SJSA1 (cell line): ENCODE measurements at regions not wholly inside any gene's neighbourhood (a gene's known extent, or its start where the extent isn't known, plus 50 kb on each side); places are given as distances from the start of the nearest gene placed in this dataset.
"Not testable (repeated sequence)": the region's sequence is repeated elsewhere in the genome, so short reads cannot be mapped to it uniquely, and the experiment has no call there.

Experiments
- DNase-seq, 2 experiments: peaks; one replicate each; pipeline ENCODE4 v3.0.0-alpha.2; 2015 to 2020; ENCODE audit warnings: low spot score in 2 of 2, low read depth in 1 of 2
- H3K27ac ChIP-seq: fragments of 250-450 bp; sonication (Bioruptor Pico); 2 replicates; pipeline ENCODE4 v1.5.1; 2020; ENCODE audit warnings: mild to moderate bottlenecking, moderate library complexity
- H3K27me3 ChIP-seq: fragments of 250-450 bp; sonication (Bioruptor Pico); replicated peaks from 2 replicates; pipeline ENCODE4 v1.5.1; 2020; ENCODE audit warnings: mild to moderate bottlenecking, moderate library complexity
- H3K36me3 ChIP-seq: fragments of 250-450 bp; sonication (Bioruptor Pico); 2 replicates; pipeline ENCODE4 v1.5.1; 2020; ENCODE audit warnings: mild to moderate bottlenecking
- H3K4me1 ChIP-seq: fragments of 250-450 bp; sonication (Bioruptor Pico); replicated peaks from 2 replicates; pipeline ENCODE4 v1.6.1; 2021; ENCODE audit warnings: mild to moderate bottlenecking
- H3K4me3 ChIP-seq: fragments of 250-450 bp; sonication (Bioruptor Pico); 2 replicates; pipeline ENCODE4 v1.5.1; 2020; ENCODE audit warnings: mild to moderate bottlenecking
- H3K9me3 ChIP-seq: fragments of 250-450 bp; sonication (Bioruptor Pico); replicated peaks from 2 replicates; pipeline ENCODE4 v1.5.1; 2020; ENCODE audit warnings: mild to moderate bottlenecking

GRCh38 chr10:22837351-22837750 is 90.5 kb upstream of the ARMC3 start:
- peaks cover 10% of the 10 kb centered on the region for H3K4me1 ChIP-seq
- no peaks in the 10 kb centered on the region for H3K27me3 ChIP-seq
- no peak overlapping the region for H3K27ac ChIP-seq
- no peaks in the 10 kb centered on the region for H3K9me3 ChIP-seq
- no peaks in the 10 kb centered on the region for H3K36me3 ChIP-seq
- no peak overlapping the region for H3K4me3 ChIP-seq
- DNase-seq: no peak

- no peaks in the 10 kb centered on the region for H3K27me3 ChIP-seq
- H3K27ac ChIP-seq: no peak overlapping the region
- no peak for DNase-seq
- no peaks in the 10 kb centered on the region for H3K9me3 ChIP-seq
- no peak overlapping the region for H3K4me3 ChIP-seq
- H3K36me3 ChIP-seq: no peaks in the 10 kb centered on the region
- peaks cover 10% of the 10 kb centered on the region for H3K4me1 ChIP-seq
Observed at GRCh38 chr10:22834471-22834870, 93.4 kb upstream of the ARMC3 start.

- Histone ChIP-seq H3K9me3 (no peaks in the 10 kb centered on the region), H3K27ac (no peak overlapping the region), H3K4me3 (no peak overlapping the region), H3K27me3 (no peaks in the 10 kb centered on the region), H3K36me3 (no peaks in the 10 kb centered on the region), H3K4me1 (peaks cover 10% of the 10 kb centered on the region)
- no peak for DNase-seq
Observed at GRCh38 chr10:22833781-22834180, 94.1 kb upstream of the ARMC3 start.

DNA sequence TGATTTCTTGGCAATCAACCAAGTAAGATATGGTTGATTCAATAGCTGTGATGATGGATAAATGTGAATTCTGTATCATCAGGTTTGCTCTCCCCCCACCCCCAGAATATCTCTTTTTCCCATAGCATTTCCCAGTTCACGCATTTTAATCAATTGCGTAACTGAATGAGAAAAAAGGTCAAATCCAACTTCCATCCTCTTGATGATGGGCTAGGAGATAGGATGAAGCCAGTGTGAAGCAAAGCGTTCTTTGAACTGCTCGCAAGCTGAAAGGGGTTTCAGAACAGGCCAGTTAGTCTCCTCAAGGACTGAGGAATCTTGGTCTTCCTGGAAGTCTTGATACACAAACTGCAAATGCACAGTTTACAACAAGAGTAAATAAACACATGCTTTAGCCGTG is 94.5 kb upstream of the ARMC3 start:
- Histone ChIP-seq H3K36me3 (no peaks in the 10 kb centered on the region), H3K9me3 (no peaks in the 10 kb centered on the region), H3K27ac (no peak overlapping the region), H3K27me3 (no peaks in the 10 kb centered on the region), H3K4me3 (no peak overlapping the region), H3K4me1 (peaks cover 10% of the 10 kb centered on the region)
- DNase-seq: no peak

DNA sequence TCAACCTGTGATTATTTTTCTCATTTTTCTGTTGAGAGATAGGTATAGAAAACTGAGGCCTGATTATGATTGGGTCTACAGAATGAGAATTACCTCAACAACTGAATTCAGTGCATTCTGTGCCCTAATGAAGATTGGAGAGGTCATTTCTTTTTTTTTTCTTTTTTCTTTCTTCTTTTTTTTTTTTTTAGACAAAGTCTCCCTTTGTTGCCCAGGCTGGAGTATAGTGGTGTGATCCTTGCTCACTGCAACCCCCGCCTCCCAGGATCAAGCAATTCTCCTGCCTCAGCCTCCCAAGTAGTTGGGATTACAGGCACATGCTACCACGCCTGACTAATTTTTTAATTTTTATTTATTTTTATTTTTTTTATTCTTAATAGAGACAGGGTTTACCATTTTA is 95.0 kb upstream of the ARMC3 start:
- no peaks in the 10 kb centered on the region for H3K36me3 ChIP-seq
- H3K4me1 ChIP-seq: peaks cover 10% of the 10 kb centered on the region
- H3K9me3 ChIP-seq: no peaks in the 10 kb centered on the region
- H3K27ac ChIP-seq: no peak overlapping the region
- no peaks in the 10 kb centered on the region for H3K27me3 ChIP-seq
- DNase-seq: no peak
- H3K4me3 ChIP-seq: no peak overlapping the region

DNA sequence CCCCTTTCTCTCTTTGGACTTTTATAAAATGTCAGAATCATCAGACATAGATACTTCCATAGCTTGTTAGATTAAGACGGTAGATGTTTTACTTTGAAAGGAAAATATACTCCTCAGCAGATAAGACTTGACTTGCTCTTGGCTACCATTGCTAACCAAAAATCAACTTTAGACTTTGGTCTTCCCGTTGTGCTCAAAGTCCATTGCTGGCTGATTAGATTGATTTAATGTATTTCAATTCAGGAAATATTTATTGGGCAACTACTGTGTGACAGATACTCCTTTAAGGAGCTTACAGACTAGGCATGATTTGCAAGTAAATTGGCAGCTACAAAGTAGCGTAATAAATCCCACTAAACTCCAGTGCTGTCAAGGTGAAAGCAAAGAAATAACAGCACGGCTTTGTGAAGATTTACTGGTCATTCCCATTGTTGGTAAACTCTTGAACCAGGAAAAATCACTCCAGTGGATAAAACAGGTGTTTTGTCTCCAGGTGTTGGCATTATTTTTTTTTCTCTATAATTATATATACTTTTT is 95.7 kb upstream of the ARMC3 start:
- DNase-seq: no peak
- no peak overlapping the region for H3K4me3 ChIP-seq
- H3K4me1 ChIP-seq: peaks cover 10% of the 10 kb centered on the region
- H3K27ac ChIP-seq: no peak overlapping the region
- H3K27me3 ChIP-seq: no peaks in the 10 kb centered on the region
- no peaks in the 10 kb centered on the region for H3K9me3 ChIP-seq
- no peaks in the 10 kb centered on the region for H3K36me3 ChIP-seq

DNA sequence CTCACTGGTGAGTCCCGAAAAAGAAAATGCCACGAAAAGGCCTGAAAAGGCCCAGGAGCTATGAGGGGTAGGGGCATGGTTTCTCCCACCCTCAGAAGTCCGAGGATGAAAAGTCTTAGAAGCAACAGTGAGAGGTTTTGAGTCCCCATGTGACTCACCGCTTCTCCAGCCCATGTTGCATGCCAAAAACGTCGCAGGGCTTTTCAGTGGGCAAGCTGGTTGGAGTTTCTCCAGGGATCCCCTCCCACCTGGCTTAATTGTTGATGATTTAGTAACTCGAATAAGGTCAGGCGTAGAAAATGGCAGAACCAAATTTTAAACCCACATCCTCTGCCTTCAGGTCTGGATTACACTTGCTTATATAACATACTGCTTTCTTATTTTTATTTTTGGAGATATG is 96.3 kb upstream of the ARMC3 start:
- no peak for DNase-seq
- no peaks in the 10 kb centered on the region for H3K9me3 ChIP-seq
- peaks cover 10% of the 10 kb centered on the region for H3K4me1 ChIP-seq
- no peaks in the 10 kb centered on the region for H3K27me3 ChIP-seq
- H3K27ac ChIP-seq: no peak overlapping the region
- H3K36me3 ChIP-seq: no peaks in the 10 kb centered on the region
- no peak overlapping the region for H3K4me3 ChIP-seq

DNA sequence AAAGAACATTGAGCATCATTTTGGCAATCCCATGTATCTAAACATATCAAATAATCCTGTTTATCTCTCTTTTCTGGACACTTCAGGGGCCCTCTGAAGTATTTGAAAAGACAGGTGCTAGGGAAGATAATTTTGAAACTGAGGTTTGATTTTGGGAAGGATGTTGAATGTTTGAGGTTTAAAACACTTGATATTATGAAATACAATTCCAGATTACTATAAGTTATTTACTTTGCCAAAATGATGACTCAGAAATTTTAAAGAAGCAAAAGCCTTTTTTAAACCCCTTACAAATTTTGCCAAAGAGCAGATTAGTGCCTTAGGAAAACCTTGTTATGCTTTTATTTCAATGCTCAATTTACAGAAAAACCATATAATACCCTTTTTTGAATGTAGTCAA is 99.1 kb upstream of the ARMC3 start:
- not testable (repeated sequence) for DNase-seq, H3K27ac ChIP-seq, H3K4me3 ChIP-seq, H3K36me3 ChIP-seq, H3K9me3 ChIP-seq, H3K27me3 ChIP-seq
- peaks cover 30% of the 10 kb centered on the region for H3K4me1 ChIP-seq

DNA sequence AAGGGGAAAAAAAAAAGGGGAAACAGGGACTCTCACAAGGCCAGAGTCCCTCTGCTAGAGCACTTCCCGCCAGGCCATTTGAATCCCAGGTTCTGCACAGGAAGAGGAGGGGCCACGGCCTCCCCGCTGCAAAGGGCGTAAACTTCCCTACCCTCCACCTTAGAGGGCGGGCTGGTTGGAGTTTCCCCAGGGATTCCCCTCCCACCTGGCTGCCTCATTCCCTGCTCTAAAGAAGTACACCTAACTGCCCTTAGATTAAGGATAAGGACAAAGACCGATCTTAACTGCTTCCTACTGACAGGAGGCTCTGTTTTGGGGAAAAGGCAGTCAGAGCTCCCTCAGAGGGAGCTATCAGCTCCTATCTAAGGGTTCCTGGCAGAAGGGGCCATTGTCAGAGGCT is 102.0 kb upstream of the ARMC3 start:
- H3K36me3 ChIP-seq: no peaks in the 10 kb centered on the region
- H3K9me3 ChIP-seq: no peaks in the 10 kb centered on the region
- no peaks in the 10 kb centered on the region for H3K27me3 ChIP-seq
- peaks cover 51% of the 10 kb centered on the region for H3K4me1 ChIP-seq
- DNase-seq: no peak
- no peak overlapping the region for H3K4me3 ChIP-seq
- peak overlapping the region; percentile 44; the same call in 1 of the 2 replicates for H3K27ac ChIP-seq

DNA sequence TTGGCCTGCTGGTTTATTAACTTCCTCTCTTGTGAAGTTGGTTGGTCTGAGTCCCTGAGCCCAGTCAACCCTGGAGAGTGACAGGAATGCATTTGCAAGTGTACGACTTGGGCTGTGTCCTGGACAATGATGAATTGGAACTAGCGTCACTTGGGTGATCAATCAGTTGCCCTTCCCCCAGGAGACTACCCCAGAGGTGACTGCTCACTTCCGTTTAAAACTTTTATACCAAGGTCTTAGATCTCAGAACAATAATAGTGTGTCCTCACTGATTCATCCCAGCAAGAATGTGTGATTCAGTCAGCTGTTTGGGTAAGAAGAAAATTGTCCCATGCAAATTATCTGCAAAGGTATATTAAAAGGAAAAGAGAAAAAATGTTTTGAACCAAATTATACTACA is 102.9 kb upstream of the ARMC3 start:
- peaks cover 51% of the 10 kb centered on the region for H3K4me1 ChIP-seq
- peak overlapping the region; percentile 60 for H3K27ac ChIP-seq
- peak; percentile 48 to 65 for DNase-seq
- H3K27me3 ChIP-seq: no peaks in the 10 kb centered on the region
- H3K9me3 ChIP-seq: no peaks in the 10 kb centered on the region
- no peak overlapping the region for H3K4me3 ChIP-seq
- no peaks in the 10 kb centered on the region for H3K36me3 ChIP-seq

DNA sequence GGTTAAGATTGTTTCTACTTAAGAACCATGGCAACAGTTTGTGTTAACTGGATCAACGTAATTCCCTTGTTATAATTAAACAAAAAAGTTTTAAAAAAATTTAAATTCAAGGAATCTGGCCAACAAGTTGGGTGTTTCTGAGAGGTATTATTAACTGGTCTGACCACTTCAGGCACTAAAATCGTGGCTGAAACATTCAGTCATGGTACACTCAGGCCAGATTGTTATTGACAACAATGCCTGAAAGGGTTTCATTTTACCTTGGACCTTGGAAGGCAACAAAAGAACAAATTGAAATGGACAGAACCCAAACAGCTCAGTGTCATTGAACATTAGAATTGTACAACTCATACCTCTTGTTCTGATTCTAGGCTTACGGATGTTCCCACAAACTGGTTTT is 103.3 kb upstream of the ARMC3 start:
- H3K36me3 ChIP-seq: no peaks in the 10 kb centered on the region
- H3K27ac ChIP-seq: peak overlapping the region; percentile 60
- no peak overlapping the region for H3K4me3 ChIP-seq
- DNase-seq: no peak
- H3K9me3 ChIP-seq: no peaks in the 10 kb centered on the region
- no peaks in the 10 kb centered on the region for H3K27me3 ChIP-seq
- H3K4me1 ChIP-seq: peaks cover 51% of the 10 kb centered on the region

- DNase-seq: peak; percentile 74 to 83
Observed at GRCh38 chr10:22823109-22823508, 104.7 kb upstream of the ARMC3 start.

DNA sequence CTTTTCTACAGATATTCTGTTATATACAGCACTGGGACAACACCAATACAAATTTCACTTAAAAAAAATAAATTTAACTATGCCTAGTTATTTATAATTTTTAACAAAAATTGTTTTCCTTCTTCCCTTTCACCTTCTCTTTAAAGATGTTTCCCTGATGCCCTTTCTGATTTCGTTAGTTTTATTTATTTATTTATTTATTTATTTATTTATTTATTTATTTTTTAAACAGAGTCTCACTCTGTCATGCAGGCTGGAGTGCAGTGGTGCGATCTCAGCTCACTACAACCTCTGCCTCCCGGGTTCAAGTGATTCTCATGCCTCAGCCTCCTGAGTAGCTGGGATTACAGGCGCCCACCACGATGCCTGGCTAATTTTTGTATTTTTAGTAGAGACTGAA is 105.9 kb upstream of the ARMC3 start:
- Histone ChIP-seq H3K27ac (peak overlapping the region; percentile 29), H3K4me1 (peaks cover 59% of the 10 kb centered on the region)
- not testable (repeated sequence) for H3K4me3 ChIP-seq, H3K36me3 ChIP-seq, DNase-seq, H3K27me3 ChIP-seq, H3K9me3 ChIP-seq

More at GRCh38 chr10:22823109-22823508, 104.7 kb upstream of the ARMC3 start:
- Histone ChIP-seq H3K9me3 (no peaks in the 10 kb centered on the region), H3K27me3 (no peaks in the 10 kb centered on the region), H3K4me3 (no peak overlapping the region), H3K36me3 (no peaks in the 10 kb centered on the region), H3K4me1 (peaks cover 51% of the 10 kb centered on the region), H3K27ac (peak overlapping the region; percentile 60)

- peaks cover 63% of the 10 kb centered on the region for H3K4me1 ChIP-seq
Observed at GRCh38 chr10:22821501-22821900, 106.4 kb upstream of the ARMC3 start.

GRCh38 chr10:22816298-22816653 is 101.9 kb upstream of the PIP4K2A start:
- Histone ChIP-seq H3K4me3 (no peak overlapping the region), H3K27ac (peak overlapping the region; percentile 97)

More at GRCh38 chr10:22821501-22821900, 106.4 kb upstream of the ARMC3 start:
- H3K27ac ChIP-seq: peak overlapping the region; percentile 29
- H3K4me3 ChIP-seq: no peak overlapping the region
- H3K27me3 ChIP-seq: no peaks in the 10 kb centered on the region
- H3K36me3 ChIP-seq: no peaks in the 10 kb centered on the region
- no peaks in the 10 kb centered on the region for H3K9me3 ChIP-seq
- DNase-seq: peak in 1 of 2 experiments; percentile 68

More at GRCh38 chr10:22816298-22816653, 101.9 kb upstream of the PIP4K2A start:
- Histone ChIP-seq H3K9me3 (no peaks in the 10 kb centered on the region), H3K36me3 (no peaks in the 10 kb centered on the region), H3K27me3 (no peaks in the 10 kb centered on the region), H3K4me1 (peaks cover 24% of the 10 kb centered on the region)
- DNase-seq: peak; percentile 85 to 91
